SK-N-SH (cell line): ENCODE measurements at regions not wholly inside any gene's neighbourhood (a gene's known extent, or its start where the extent isn't known, plus 50 kb on each side); places are given as distances from the start of the nearest gene placed in this dataset.

Source experiments
- POLR2AphosphoS5 ChIP-seq: IDR thresholded peaks from 2 replicates; pipeline ENCODE4 v1.6.1; 2012; ENCODE audit warnings: low read depth, low read length
- SIN3A ChIP-seq: IDR thresholded peaks from 2 replicates; pipeline ENCODE4 v1.6.1; 2012; ENCODE audit warnings: low read depth, mild to moderate bottlenecking, low read length, moderate library complexity, borderline replicate concordance
- TAF1 ChIP-seq: IDR thresholded peaks from 2 replicates; pipeline ENCODE4 v1.6.1; 2012; ENCODE audit warnings: low read depth, mild to moderate bottlenecking, low read length, moderate library complexity, borderline replicate concordance
- YY1 ChIP-seq: IDR thresholded peaks from 2 replicates; pipeline ENCODE4 v1.4.0; 2012; ENCODE audit warnings: low read depth, mild to moderate bottlenecking
- TF ChIP-seq, protein P1 (sequence below): fragments of 200-600 bp; sonication (generic); IDR thresholded peaks from 2 replicates; pipeline ENCODE4 v1.6.1; 2017; ENCODE audit warnings: antibody characterized with exemption, mild to moderate bottlenecking, moderate library complexity
- TF ChIP-seq, protein P2 (sequence below): IDR thresholded peaks from 2 replicates; pipeline ENCODE4 v1.4.0; 2012; ENCODE audit warnings: low read depth, borderline replicate concordance

DNA sequence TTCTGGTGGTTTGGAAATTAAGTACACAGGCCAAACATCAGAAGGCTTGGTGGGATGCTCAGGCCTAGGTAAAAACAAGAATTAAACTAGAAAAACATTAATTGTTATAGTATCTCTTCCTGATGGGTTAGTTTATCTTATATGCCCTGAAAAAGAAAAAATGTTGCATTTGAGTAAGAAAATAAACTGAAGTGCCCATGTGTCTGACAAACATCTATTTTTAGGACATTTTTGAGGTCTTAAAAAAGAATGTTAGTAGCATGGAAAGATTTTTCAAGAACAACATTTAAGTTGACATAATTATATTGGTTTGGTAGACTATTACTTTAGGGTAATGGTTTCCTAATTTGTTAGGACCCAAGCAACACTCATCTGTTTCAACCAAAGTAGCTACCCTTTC lies 140.1 kb upstream of the RND3 start:
- TF ChIP-seq, protein P1, sequence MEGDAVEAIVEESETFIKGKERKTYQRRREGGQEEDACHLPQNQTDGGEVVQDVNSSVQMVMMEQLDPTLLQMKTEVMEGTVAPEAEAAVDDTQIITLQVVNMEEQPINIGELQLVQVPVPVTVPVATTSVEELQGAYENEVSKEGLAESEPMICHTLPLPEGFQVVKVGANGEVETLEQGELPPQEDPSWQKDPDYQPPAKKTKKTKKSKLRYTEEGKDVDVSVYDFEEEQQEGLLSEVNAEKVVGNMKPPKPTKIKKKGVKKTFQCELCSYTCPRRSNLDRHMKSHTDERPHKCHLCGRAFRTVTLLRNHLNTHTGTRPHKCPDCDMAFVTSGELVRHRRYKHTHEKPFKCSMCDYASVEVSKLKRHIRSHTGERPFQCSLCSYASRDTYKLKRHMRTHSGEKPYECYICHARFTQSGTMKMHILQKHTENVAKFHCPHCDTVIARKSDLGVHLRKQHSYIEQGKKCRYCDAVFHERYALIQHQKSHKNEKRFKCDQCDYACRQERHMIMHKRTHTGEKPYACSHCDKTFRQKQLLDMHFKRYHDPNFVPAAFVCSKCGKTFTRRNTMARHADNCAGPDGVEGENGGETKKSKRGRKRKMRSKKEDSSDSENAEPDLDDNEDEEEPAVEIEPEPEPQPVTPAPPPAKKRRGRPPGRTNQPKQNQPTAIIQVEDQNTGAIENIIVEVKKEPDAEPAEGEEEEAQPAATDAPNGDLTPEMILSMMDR = no peak
- TF ChIP-seq POLR2AphosphoS5 = no peak
- no peak for TF ChIP-seq SIN3A
- no peak for TF ChIP-seq YY1
- TF ChIP-seq TAF1 = no peak
- TF ChIP-seq, protein P2, sequence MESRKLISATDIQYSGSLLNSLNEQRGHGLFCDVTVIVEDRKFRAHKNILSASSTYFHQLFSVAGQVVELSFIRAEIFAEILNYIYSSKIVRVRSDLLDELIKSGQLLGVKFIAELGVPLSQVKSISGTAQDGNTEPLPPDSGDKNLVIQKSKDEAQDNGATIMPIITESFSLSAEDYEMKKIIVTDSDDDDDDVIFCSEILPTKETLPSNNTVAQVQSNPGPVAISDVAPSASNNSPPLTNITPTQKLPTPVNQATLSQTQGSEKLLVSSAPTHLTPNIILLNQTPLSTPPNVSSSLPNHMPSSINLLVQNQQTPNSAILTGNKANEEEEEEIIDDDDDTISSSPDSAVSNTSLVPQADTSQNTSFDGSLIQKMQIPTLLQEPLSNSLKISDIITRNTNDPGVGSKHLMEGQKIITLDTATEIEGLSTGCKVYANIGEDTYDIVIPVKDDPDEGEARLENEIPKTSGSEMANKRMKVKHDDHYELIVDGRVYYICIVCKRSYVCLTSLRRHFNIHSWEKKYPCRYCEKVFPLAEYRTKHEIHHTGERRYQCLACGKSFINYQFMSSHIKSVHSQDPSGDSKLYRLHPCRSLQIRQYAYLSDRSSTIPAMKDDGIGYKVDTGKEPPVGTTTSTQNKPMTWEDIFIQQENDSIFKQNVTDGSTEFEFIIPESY = no peak
